HepG2 (cell line): ENCODE measurements at regions not wholly inside any gene's neighbourhood (a gene's known extent, or its start where the extent isn't known, plus 50 kb on each side); places are given as distances from the start of the nearest gene placed in this dataset.

Experiments
- ATAC-seq: fragments of 200-7000 bp; cut with Tn5 transposase; 3 replicates; pipeline ENCODE4 v1.9.1; 2020; ENCODE audit warnings: mild to moderate bottlenecking, moderate library complexity
- BruUV-seq: library from RNA; stranded (reverse); fragments of 400-500 nt; replicated peaks from 2 replicates; lab custom pipeline; 2021; lab: Mats Ljungman, UMichigan
- CTCF ChIA-PET: fragments of 300-600 bp; formaldehyde crosslinking; extraction: SDS; loops from one replicate; lab custom pipeline; 2021; ENCODE audit warnings: low total read pairs, inconsistent platforms, low intra/inter-chr PET ratio; lab: Yijun Ruan, JAX
- POLR2A ChIA-PET: fragments of 350-600 bp; sonication (Branson Sonifier 250); formaldehyde crosslinking; loops from one replicate; lab custom pipeline; 2020; ENCODE audit warnings: antibody characterized with exemption, inconsistent platforms; lab: Yijun Ruan, JAX
- DNase-seq: peaks from one replicate; pipeline ENCODE4 v3.0.0-alpha.2; 2015; ENCODE audit warnings: low spot score
- FAIRE-seq: peaks from 3 replicates; lab custom pipeline; 2011; peaks lifted over from hg19 to GRCh38; lab: Jason Lieb, UNC
- H2AFZ ChIP-seq: one replicate; pipeline ENCODE4 v1.6.1; 2011; ENCODE audit warnings: low read length, inconsistent platforms
- H3K27ac ChIP-seq: fragments of 300-600 bp; 3 replicates; pipeline ENCODE4 v1.8.0; 2011; ENCODE audit warnings: mixed run types, mild to moderate bottlenecking, mixed read lengths, low read length, inconsistent platforms; ENCODE audit not compliant: insufficient read depth; ENCODE audit errors: extremely low read length
- H3K27me3 ChIP-seq, 2 experiments: fragments of 200-600 bp in 1 of 2; 2 replicates in 1 of 2; 3 replicates in 1 of 2; pipeline versions ENCODE4 v1.6.0 to v1.8.0; 2011; ENCODE audit warnings: low read length in 2 of 2, mild to moderate bottlenecking in 2 of 2, moderate library complexity in 2 of 2, inconsistent platforms in 1 of 2; ENCODE audit not compliant: insufficient read depth in 2 of 2, control insufficient read depth in 1 of 2
- H3K36me3 ChIP-seq, 2 experiments: fragments of 200-600 bp in 1 of 2; replicated peaks in 1 of 2; 2 replicates in 1 of 2; 3 replicates in 1 of 2; pipeline versions ENCODE4 v1.5.1 to v1.8.0; 2011; ENCODE audit warnings: low read length in 2 of 2, inconsistent platforms in 1 of 2; ENCODE audit not compliant: insufficient read depth in 2 of 2, control insufficient read depth in 1 of 2
- H3K4me1 ChIP-seq: 2 replicates; pipeline ENCODE4 v1.5.1; 2012; ENCODE audit warnings: low read length, inconsistent platforms; ENCODE audit not compliant: insufficient read depth
- H3K4me2 ChIP-seq: 2 replicates; pipeline ENCODE4 v1.6.0; 2011; ENCODE audit warnings: low read depth, low read length, inconsistent platforms
- H3K4me3 ChIP-seq, 3 experiments: fragments of 200-600 bp in 1 of 3; sonication (generic), shearing (Covaris generic) in 1 of 3; replicated peaks in 1 of 3; 2 replicates each; pipeline ENCODE4 v1.5.1; 2011 to 2016; ENCODE audit warnings: low read length in 3 of 3, inconsistent platforms in 2 of 3, low read depth in 2 of 3, mild to moderate bottlenecking in 2 of 3, control low read depth in 1 of 3, mixed read lengths in 1 of 3; ENCODE audit not compliant: insufficient read depth in 1 of 3
- H3K79me2 ChIP-seq: one replicate; pipeline ENCODE4 v1.6.1; 2011; ENCODE audit warnings: low read length, inconsistent platforms; ENCODE audit not compliant: insufficient read depth
- H3K9ac ChIP-seq: 2 replicates; pipeline ENCODE4 v1.6.0; 2011; ENCODE audit warnings: mild to moderate bottlenecking, low read depth, low read length, inconsistent platforms; ENCODE audit not compliant: insufficient read depth
- H3K9me3 ChIP-seq: 2 replicates; pipeline ENCODE4 v1.5.1; 2012; ENCODE audit warnings: mild to moderate bottlenecking, low read length
- H4K20me1 ChIP-seq: 2 replicates; pipeline ENCODE4 v1.6.0; 2011; ENCODE audit warnings: inconsistent platforms, mild to moderate bottlenecking, low read length, moderate library complexity; ENCODE audit not compliant: insufficient read depth
- FOSL2 ChIP-seq: sonication (generic); formaldehyde crosslinking; IDR thresholded peaks from 2 replicates; pipeline ENCODE4 v1.4.0; 2020; ENCODE audit warnings: missing genetic modification reagents
- HNF4A ChIP-seq: sonication (generic); formaldehyde crosslinking; IDR thresholded peaks from 2 replicates; pipeline ENCODE4 v1.4.0; 2020; ENCODE audit warnings: missing genetic modification reagents
- MIER3 ChIP-seq: IDR thresholded peaks from 2 replicates; pipeline ENCODE4 v1.6.1; 2016; ENCODE audit warnings: missing compliant biosample characterization, borderline replicate concordance
- PAF1 ChIP-seq: IDR thresholded peaks from 2 replicates; pipeline ENCODE4 v1.6.1; 2016; ENCODE audit warnings: missing genetic modification reagents, missing compliant biosample characterization
- RARA ChIP-seq: IDR thresholded peaks from 2 replicates; pipeline ENCODE4 v1.6.1; 2016; ENCODE audit warnings: missing genetic modification reagents, missing compliant biosample characterization
- ZNF547 ChIP-seq: sonication (generic); formaldehyde crosslinking; IDR thresholded peaks from 2 replicates; pipeline ENCODE4 v1.5.1; 2020; ENCODE audit warnings: mild to moderate bottlenecking, missing genetic modification reagents
- ZNF615 ChIP-seq: sonication (generic); formaldehyde crosslinking; IDR thresholded peaks from 2 replicates; pipeline ENCODE4 v1.5.0; 2020; ENCODE audit warnings: mild to moderate bottlenecking, missing genetic modification reagents, borderline replicate concordance
- WGBS: methylation state at CpG from one replicate; pipeline ENCODE4 v1.1.6; 2017; ENCODE audit warnings: low lambda C conversion rate; 5-methylcytosine and 5-hydroxymethylcytosine counted together
- in situ Hi-C: cut with HindIII; loops from 2 replicates; pipeline ENCODE4 v1.10.0; 2017; ENCODE audit warnings: low pct_unique_long_range_greater_than_20kb; ENCODE audit not compliant: extremely low pct_ligation_motif_present
- intact Hi-C: fragments of 100-400 bp; cut with micrococcal nuclease; formaldehyde crosslinking; loops from one replicate; pipeline ENCODE4 v1.10.0; 2022; ENCODE audit not compliant: unreplicated experiment
- TF ChIP-seq, protein P1 (sequence below): sonication (generic); formaldehyde crosslinking; IDR thresholded peaks from 2 replicates; pipeline ENCODE4 v1.4.0; 2020; ENCODE audit warnings: missing genetic modification reagents
- TF ChIP-seq, protein P2 (sequence below): sonication (generic); formaldehyde crosslinking; IDR thresholded peaks from 2 replicates; pipeline ENCODE4 v1.5.0; 2020; ENCODE audit warnings: mild to moderate bottlenecking, missing genetic modification reagents
- TF ChIP-seq, protein P3 (sequence below): sonication (generic); formaldehyde crosslinking; IDR thresholded peaks from 2 replicates; pipeline ENCODE4 v1.5.1; 2020; ENCODE audit warnings: mild to moderate bottlenecking, moderate library complexity, missing genetic modification reagents

DNA sequence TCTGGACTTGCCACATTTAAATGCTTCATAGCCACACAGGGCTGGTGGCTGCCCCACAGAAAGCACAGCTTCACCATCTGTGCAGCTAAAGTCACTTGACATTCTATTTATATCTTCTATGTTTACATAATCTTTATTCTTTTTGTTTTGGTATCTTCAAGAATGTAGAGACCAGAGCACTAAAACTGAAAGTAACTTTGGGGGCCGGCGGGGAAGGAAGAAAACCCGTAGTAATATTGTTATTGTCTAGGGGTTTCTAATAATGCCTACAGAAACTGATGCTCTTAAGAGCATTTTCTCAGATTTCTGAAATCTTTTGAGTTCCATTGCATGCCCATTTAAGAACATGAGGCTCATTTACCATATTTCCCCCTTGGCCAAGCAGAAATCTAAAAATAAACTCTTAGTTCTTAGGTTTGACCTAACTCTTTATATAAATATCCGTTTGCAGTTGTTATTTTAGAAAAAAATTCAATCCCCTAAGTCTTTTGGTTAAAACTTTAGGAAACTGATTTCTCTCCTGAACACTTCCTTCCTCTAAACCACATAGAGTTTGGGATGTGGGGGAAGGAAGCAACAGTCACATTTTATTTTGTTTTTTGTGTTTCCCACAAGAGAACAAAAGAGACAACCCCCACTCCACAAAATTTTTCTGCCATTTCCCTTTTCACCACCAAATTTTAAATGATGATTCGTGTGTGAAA, 207.6 kb downstream of the OGFRL1 start (continued):
- no peak for TF ChIP-seq HNF4A
- TF ChIP-seq ZNF615: no peak

DNA sequence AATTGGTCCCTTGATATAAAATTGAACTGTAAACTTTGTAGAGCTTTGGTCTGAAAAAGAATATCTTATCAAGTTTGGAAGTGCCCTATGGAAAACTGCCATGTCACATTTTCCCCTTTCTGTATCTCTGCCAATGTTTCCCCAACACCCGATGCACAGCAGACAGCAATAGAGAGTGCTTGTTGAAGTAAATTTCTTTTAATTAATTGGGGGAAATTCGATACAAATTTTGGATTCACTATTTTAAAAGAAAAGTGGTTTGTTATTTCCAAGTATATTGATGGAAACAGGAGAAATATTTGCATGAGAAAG, 208.1 kb downstream of the OGFRL1 start:
- Histone ChIP-seq H3K9me3 (no peaks in the 10 kb centered on the region), H3K27me3 (no peaks in the 10 kb centered on the region), H3K4me1 (no peaks in the 10 kb centered on the region), H3K27ac (no peak overlapping the region), H3K4me2 (no peak overlapping the region), H4K20me1 (no peaks in the 10 kb centered on the region), H2AFZ (no peak overlapping the region), H3K9ac (no peak overlapping the region), H3K36me3 (no peaks in the 10 kb centered on the region), H3K4me3 (no peak overlapping the region), H3K79me2 (no peaks in the 10 kb centered on the region)
- CTCF ChIA-PET: no interaction called here
- no peak for FAIRE-seq
- WGBS: 40% methylated on average over 2 of the region's 2 CpGs
- in situ Hi-C loops (no loop called here), intact Hi-C loops (no loop called here)
- TF ChIP-seq ZNF547 (no peak), FOSL2 (CRISPR knock-in tag) (no peak), MIER3 (no peak), PAF1 (CRISPR knock-in tag) (no peak), RARA (CRISPR knock-in tag) (no peak)
- TF ChIP-seq, protein P1, sequence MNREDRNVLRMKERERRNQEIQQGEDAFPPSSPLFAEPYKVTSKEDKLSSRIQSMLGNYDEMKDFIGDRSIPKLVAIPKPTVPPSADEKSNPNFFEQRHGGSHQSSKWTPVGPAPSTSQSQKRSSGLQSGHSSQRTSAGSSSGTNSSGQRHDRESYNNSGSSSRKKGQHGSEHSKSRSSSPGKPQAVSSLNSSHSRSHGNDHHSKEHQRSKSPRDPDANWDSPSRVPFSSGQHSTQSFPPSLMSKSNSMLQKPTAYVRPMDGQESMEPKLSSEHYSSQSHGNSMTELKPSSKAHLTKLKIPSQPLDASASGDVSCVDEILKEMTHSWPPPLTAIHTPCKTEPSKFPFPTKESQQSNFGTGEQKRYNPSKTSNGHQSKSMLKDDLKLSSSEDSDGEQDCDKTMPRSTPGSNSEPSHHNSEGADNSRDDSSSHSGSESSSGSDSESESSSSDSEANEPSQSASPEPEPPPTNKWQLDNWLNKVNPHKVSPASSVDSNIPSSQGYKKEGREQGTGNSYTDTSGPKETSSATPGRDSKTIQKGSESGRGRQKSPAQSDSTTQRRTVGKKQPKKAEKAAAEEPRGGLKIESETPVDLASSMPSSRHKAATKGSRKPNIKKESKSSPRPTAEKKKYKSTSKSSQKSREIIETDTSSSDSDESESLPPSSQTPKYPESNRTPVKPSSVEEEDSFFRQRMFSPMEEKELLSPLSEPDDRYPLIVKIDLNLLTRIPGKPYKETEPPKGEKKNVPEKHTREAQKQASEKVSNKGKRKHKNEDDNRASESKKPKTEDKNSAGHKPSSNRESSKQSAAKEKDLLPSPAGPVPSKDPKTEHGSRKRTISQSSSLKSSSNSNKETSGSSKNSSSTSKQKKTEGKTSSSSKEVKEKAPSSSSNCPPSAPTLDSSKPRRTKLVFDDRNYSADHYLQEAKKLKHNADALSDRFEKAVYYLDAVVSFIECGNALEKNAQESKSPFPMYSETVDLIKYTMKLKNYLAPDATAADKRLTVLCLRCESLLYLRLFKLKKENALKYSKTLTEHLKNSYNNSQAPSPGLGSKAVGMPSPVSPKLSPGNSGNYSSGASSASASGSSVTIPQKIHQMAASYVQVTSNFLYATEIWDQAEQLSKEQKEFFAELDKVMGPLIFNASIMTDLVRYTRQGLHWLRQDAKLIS (CRISPR knock-in tag): no peak
- TF ChIP-seq, protein P2, sequence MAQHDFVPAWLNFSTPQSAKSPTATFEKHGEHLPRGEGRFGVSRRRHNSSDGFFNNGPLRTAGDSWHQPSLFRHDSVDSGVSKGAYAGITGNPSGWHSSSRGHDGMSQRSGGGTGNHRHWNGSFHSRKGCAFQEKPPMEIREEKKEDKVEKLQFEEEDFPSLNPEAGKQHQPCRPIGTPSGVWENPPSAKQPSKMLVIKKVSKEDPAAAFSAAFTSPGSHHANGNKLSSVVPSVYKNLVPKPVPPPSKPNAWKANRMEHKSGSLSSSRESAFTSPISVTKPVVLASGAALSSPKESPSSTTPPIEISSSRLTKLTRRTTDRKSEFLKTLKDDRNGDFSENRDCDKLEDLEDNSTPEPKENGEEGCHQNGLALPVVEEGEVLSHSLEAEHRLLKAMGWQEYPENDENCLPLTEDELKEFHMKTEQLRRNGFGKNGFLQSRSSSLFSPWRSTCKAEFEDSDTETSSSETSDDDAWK (CRISPR knock-in tag): no peak
- TF ChIP-seq, protein P3, sequence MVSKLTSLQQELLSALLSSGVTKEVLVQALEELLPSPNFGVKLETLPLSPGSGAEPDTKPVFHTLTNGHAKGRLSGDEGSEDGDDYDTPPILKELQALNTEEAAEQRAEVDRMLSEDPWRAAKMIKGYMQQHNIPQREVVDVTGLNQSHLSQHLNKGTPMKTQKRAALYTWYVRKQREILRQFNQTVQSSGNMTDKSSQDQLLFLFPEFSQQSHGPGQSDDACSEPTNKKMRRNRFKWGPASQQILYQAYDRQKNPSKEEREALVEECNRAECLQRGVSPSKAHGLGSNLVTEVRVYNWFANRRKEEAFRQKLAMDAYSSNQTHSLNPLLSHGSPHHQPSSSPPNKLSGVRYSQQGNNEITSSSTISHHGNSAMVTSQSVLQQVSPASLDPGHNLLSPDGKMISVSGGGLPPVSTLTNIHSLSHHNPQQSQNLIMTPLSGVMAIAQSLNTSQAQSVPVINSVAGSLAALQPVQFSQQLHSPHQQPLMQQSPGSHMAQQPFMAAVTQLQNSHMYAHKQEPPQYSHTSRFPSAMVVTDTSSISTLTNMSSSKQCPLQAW (CRISPR knock-in tag): no peak
- no peak for DNase-seq
- no peak for ATAC-seq
- POLR2A ChIA-PET: no interaction called here
- BruUV-seq: no TSS peak
